ENCODE measurements at regions not wholly inside any gene's neighbourhood (a gene's known extent, or its start where the extent isn't known, plus 50 kb on each side); places are given as distances from the start of the nearest gene placed in this dataset.

DNA sequence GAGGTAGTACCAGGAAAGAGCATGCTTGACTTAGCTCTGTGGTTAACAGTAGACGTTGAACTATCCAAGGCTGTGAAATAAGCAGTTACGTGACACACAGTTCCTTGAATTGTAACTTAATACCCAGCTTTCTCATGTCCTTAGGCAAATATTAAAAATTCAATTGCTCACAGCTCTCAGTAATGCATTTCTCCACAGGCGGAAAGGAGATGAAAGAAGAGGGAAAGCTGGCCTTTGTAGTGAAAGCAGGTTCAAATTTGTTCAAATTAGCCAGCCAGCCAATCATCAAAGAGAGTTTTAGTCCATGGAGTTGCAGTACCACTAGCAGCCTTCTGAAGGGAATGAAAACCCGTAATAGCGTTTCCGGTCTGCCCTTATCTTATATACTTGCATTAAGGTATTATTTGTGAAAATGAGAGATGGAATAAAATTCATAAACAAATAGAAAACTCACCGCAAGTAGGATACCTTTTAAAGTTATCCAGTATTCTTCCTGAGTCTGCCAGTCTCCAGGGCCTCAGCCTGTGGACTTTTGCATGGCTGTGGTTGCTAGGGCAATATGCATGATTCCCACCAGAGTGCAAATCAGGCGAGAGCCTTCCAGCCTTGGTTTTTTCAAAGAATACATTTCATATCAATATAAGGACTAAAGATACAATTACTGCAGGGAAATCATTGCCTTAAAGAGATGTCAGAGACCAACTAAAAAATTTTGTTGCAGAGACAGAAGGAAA lies 795.5 kb downstream of the TNS3 start:
- Mint-ChIP-seq H3K9me3 (peaks cover 5% of the 10 kb centered on the region), H3K4me3 (no peak overlapping the region), H3K4me1 (ENCODE audit: low read depth) (no peaks in the 10 kb centered on the region), H3K27me3 (no peaks in the 10 kb centered on the region), H3K27ac (no peak overlapping the region), H3K36me3 (ENCODE audit: low read depth) (no peaks in the 10 kb centered on the region)
- H3K4me1 ChIP-seq (ENCODE audit: insufficient read depth, low read length) = no peaks in the 10 kb centered on the region
- TF ChIP-seq, protein P1, sequence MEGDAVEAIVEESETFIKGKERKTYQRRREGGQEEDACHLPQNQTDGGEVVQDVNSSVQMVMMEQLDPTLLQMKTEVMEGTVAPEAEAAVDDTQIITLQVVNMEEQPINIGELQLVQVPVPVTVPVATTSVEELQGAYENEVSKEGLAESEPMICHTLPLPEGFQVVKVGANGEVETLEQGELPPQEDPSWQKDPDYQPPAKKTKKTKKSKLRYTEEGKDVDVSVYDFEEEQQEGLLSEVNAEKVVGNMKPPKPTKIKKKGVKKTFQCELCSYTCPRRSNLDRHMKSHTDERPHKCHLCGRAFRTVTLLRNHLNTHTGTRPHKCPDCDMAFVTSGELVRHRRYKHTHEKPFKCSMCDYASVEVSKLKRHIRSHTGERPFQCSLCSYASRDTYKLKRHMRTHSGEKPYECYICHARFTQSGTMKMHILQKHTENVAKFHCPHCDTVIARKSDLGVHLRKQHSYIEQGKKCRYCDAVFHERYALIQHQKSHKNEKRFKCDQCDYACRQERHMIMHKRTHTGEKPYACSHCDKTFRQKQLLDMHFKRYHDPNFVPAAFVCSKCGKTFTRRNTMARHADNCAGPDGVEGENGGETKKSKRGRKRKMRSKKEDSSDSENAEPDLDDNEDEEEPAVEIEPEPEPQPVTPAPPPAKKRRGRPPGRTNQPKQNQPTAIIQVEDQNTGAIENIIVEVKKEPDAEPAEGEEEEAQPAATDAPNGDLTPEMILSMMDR (IDR thresholded peaks at IDR 0.05) = no peak
- no peak overlapping the region for H3K27ac ChIP-seq (ENCODE audit: low read depth in 1 of 2, low read length in 2 of 2)
- no peak for ATAC-seq (ENCODE audit: poor library complexity)
- POLR2A ChIA-PET = no interaction called here
- peaks cover 0 to 6% of the 10 kb centered on the region in 2 experiments for H3K9me3 ChIP-seq (ENCODE audit: control insufficient read depth in 1 of 2, insufficient read depth in 1 of 2, low read length in 2 of 2)
- CTCF ChIA-PET = no interaction called here
- no peaks in the 10 kb centered on the region for H3K36me3 ChIP-seq (ENCODE audit: insufficient read depth, low read length)
- H3K27me3 ChIP-seq (ENCODE audit: control insufficient read depth in 1 of 2, insufficient read depth in 2 of 2, low read length in 2 of 2) = no peaks in the 10 kb centered on the region
- DNase-seq = no peak
- no peak overlapping the region for H3K4me3 ChIP-seq (ENCODE audit: low read length)
- intact Hi-C loops (cut with DNase I, micrococcal nuclease) = no loop called here

DNA sequence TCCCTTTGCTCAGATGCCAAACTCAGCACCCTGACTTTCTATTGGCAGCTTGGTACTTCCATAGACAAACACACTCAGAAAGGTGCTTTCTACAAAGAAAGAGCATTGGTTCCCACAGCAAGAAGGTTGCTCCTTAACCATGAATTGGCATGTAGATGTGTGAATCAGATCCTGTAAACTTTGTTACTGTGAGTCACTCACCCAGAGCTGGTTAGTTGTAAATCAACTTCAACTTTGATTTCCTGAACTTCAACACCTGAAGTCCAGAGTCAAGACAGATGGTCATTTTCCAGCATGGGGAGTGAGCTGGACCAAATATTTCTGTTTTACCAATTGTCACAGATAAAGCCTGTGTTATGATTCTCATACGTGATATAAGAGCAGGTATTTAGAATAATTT lies 797.2 kb downstream of the TNS3 start:
- no peaks in the 10 kb centered on the region for H3K4me1 ChIP-seq (ENCODE audit: insufficient read depth, low read length)
- Mint-ChIP-seq H3K36me3 (ENCODE audit: low read depth) (no peaks in the 10 kb centered on the region), H3K4me3 (no peak overlapping the region), H3K9me3 (peaks cover 8% of the 10 kb centered on the region), H3K27me3 (no peaks in the 10 kb centered on the region), H3K27ac (no peak overlapping the region), H3K4me1 (ENCODE audit: low read depth) (no peaks in the 10 kb centered on the region)
- ATAC-seq (ENCODE audit: poor library complexity) (no peak), DNase-seq (no peak)
- H3K27me3 ChIP-seq (ENCODE audit: control insufficient read depth in 1 of 2, insufficient read depth in 2 of 2, low read length in 2 of 2) = no peaks in the 10 kb centered on the region
- TF ChIP-seq, protein P1 (IDR thresholded peaks at IDR 0.05) = no peak
- ChIA-PET CTCF (no interaction called here), POLR2A (no interaction called here)
- intact Hi-C loops (cut with DNase I, micrococcal nuclease) = no loop called here
- H3K9me3 ChIP-seq (ENCODE audit: control insufficient read depth in 1 of 2, insufficient read depth in 1 of 2, low read length in 2 of 2) = peaks cover 0 to 3% of the 10 kb centered on the region in 2 experiments
- H3K36me3 ChIP-seq (ENCODE audit: insufficient read depth, low read length) = no peaks in the 10 kb centered on the region
- no peak overlapping the region for H3K27ac ChIP-seq (ENCODE audit: low read depth in 1 of 2, low read length in 2 of 2)
- H3K4me3 ChIP-seq (ENCODE audit: low read length) = no peak overlapping the region

DNA sequence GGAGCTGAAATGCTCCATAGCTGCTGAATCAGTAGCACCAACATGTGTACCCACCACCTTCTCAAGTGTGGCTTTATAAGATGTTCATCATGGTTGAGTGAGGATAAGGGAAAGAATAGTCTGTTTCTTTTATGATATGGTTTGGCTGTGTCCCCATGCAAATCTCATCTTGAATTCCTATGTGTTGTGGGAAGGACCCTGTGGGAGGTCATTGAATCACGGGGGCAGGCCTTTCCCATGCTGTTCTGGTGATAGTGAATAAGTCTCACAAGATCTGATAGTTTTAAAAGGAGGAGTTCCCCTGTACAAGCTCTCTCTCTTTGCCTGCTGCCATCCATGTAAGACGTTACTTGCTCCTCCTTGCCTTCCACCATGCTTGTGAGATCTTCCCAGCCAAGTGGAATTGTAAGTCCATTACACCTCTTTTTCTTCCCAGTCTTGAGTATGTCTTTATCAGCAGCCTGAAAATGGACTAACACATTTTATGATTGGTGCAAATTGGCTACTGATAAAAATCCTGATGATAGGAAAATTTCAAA lies 799.9 kb downstream of the TNS3 start:
- no peaks in the 10 kb centered on the region for H3K4me1 ChIP-seq (ENCODE audit: insufficient read depth, low read length)
- no peak for ATAC-seq (ENCODE audit: poor library complexity)
- H3K9me3 ChIP-seq (ENCODE audit: control insufficient read depth in 1 of 2, insufficient read depth in 1 of 2, low read length in 2 of 2) = peaks cover 0 to 6% of the 10 kb centered on the region in 2 experiments
- TF ChIP-seq, protein P1 (IDR thresholded peaks at IDR 0.05) = no peak
- H3K27ac ChIP-seq (ENCODE audit: low read depth in 1 of 2, low read length in 2 of 2) = no peak overlapping the region
- H3K36me3 ChIP-seq (ENCODE audit: insufficient read depth, low read length) = no peaks in the 10 kb centered on the region
- POLR2A ChIA-PET = no interaction called here
- Mint-ChIP-seq H3K27ac (no peak overlapping the region), H3K27me3 (no peaks in the 10 kb centered on the region), H3K4me1 (ENCODE audit: low read depth) (no peaks in the 10 kb centered on the region), H3K36me3 (ENCODE audit: low read depth) (no peaks in the 10 kb centered on the region), H3K9me3 (peaks cover 16% of the 10 kb centered on the region), H3K4me3 (no peak overlapping the region)
- CTCF ChIA-PET = no interaction called here
- no peaks in the 10 kb centered on the region for H3K27me3 ChIP-seq (ENCODE audit: control insufficient read depth in 1 of 2, insufficient read depth in 2 of 2, low read length in 2 of 2)
- H3K4me3 ChIP-seq (ENCODE audit: low read length) = no peak overlapping the region
- DNase-seq = no peak
- intact Hi-C loops (cut with DNase I, micrococcal nuclease) = no loop called here

Data from CD4-positive, alpha-beta T cell (primary cell).